D721Med (cell line): ENCODE measurements at regions not wholly inside any gene's neighbourhood (a gene's known extent, or its start where the extent isn't known, plus 50 kb on each side); places are given as distances from the start of the nearest gene placed in this dataset.
"Not testable (repeated sequence)": the region's sequence is repeated elsewhere in the genome, so short reads cannot be mapped to it uniquely, and the experiment has no call there.

Source experiments
- DNase-seq: peaks from one replicate; pipeline ENCODE4 v3.0.0; 2011; ENCODE audit warnings: low spot score; ENCODE audit not compliant: insufficient read length
- FAIRE-seq: peaks from 2 replicates; lab custom pipeline; 2011; peaks lifted over from hg19 to GRCh38; lab: Jason Lieb, UNC
- CTCF ChIP-seq: IDR thresholded peaks from 2 replicates; pipeline ENCODE4 v1.5.1; 2012; ENCODE audit warnings: mild to moderate bottlenecking, control low read depth; ENCODE audit not compliant: insufficient read depth; ENCODE audit errors: missing control alignments

- DNase-seq (no peak), FAIRE-seq (no peak)
- TF ChIP-seq CTCF: no peak
Measured at GRCh38 chrX:50996930-50997329, 86.4 kb downstream of the BMP15 start.

GRCh38 chrX:51000384-51000783, 89.8 kb downstream of the BMP15 start:
- not testable (repeated sequence) for DNase-seq, FAIRE-seq

- not testable (repeated sequence) for FAIRE-seq, DNase-seq
Measured at GRCh38 chrX:51001733-51002632, 91.4 kb downstream of the BMP15 start.

- DNase-seq: no peak
- FAIRE-seq: no peak
- no peak for TF ChIP-seq CTCF
Measured at GRCh38 chrX:51006064-51006463, 95.5 kb downstream of the BMP15 start.

- TF ChIP-seq CTCF: no peak
- no peak for FAIRE-seq
- DNase-seq: no peak
Measured at GRCh38 chrX:51024106-51024696, 113.7 kb downstream of the BMP15 start.

GRCh38 chrX:51026862-51027261, 116.3 kb downstream of the BMP15 start:
- no peak for FAIRE-seq
- TF ChIP-seq CTCF: no peak
- DNase-seq: no peak

- DNase-seq (no peak), FAIRE-seq (no peak)
- no peak for TF ChIP-seq CTCF
Measured at GRCh38 chrX:51035746-51036145, 125.2 kb downstream of the BMP15 start.

- no peak for DNase-seq
- no peak for FAIRE-seq
- no peak for TF ChIP-seq CTCF
Measured at GRCh38 chrX:51047950-51048349, 137.4 kb downstream of the BMP15 start.
